Liver (tissue), 8 donors: ENCODE measurements at regions not wholly inside any gene's neighbourhood (a gene's known extent, or its start where the extent isn't known, plus 50 kb on each side); places are given as distances from the start of the nearest gene placed in this dataset.

Experiments
- DNase-seq: peaks from one replicate; pipeline ENCODE4 v3.0.0-alpha.2; 2017; ENCODE audit warnings: low spot score
- H3K27ac ChIP-seq, 2 donors: one replicate each; pipeline ENCODE4 v1.7.0; 2013; ENCODE audit warnings: inconsistent platforms in 2 of 2, low read length in 2 of 2, control low read depth in 1 of 2, low read depth in 1 of 2, mild to moderate bottlenecking in 1 of 2
- H3K27me3 ChIP-seq, 4 donors: one replicate each; pipeline versions ENCODE4 v1.6.1 to v1.7.0; 2013; ENCODE audit warnings: low read length in 3 of 4, inconsistent platforms in 1 of 4, mild to moderate bottlenecking in 1 of 4, moderate library complexity in 1 of 4; ENCODE audit not compliant: control insufficient read depth in 4 of 4, insufficient read depth in 4 of 4
- H3K36me3 ChIP-seq, 4 donors: one replicate each; pipeline versions ENCODE4 v1.6.1 to v1.7.0; 2013; ENCODE audit warnings: low read length in 3 of 4, mild to moderate bottlenecking in 3 of 4, low read depth in 1 of 4, moderate library complexity in 1 of 4; ENCODE audit not compliant: control insufficient read depth in 4 of 4, insufficient read depth in 3 of 4
- H3K4me1 ChIP-seq, 4 donors: one replicate each; pipeline versions ENCODE4 v1.6.1 to v1.7.0; 2013; ENCODE audit warnings: low read length in 3 of 4, mild to moderate bottlenecking in 3 of 4, moderate library complexity in 1 of 4; ENCODE audit not compliant: control insufficient read depth in 4 of 4, insufficient read depth in 4 of 4
- H3K4me3 ChIP-seq, 3 donors: one replicate each; pipeline versions ENCODE4 v1.6.1 to v1.7.0; 2013; ENCODE audit warnings: low read length in 3 of 3, control low read depth in 1 of 3, low read depth in 1 of 3, mild to moderate bottlenecking in 1 of 3
- H3K9ac ChIP-seq, 2 donors: one replicate each; pipeline ENCODE4 v1.7.0; 2013; ENCODE audit warnings: low read length in 2 of 2, mild to moderate bottlenecking in 2 of 2, moderate library complexity in 2 of 2, control low read depth in 1 of 2, low read depth in 1 of 2
- H3K9me3 ChIP-seq, 4 donors: one replicate each; pipeline versions ENCODE4 v1.6.1 to v1.7.0; 2013; ENCODE audit warnings: low read length in 3 of 4; ENCODE audit not compliant: control insufficient read depth in 4 of 4
- EGR1 ChIP-seq, 2 donors: IDR thresholded peaks; 2 replicates each; pipeline ENCODE4 v1.6.1; 2016 to 2018; ENCODE audit warnings: antibody characterized with exemption in 2 of 2, low read depth in 2 of 2
- FOXA1 ChIP-seq: IDR thresholded peaks from 2 replicates; pipeline ENCODE4 v1.6.1; 2016; ENCODE audit warnings: antibody characterized with exemption
- FOXA2 ChIP-seq: IDR thresholded peaks from 2 replicates; pipeline ENCODE4 v1.6.1; 2016; ENCODE audit warnings: antibody characterized with exemption
- HNF4A ChIP-seq, 2 donors: conservative IDR thresholded peaks; 2 replicates each; pipeline ENCODE4 v1.6.1; 2016; ENCODE audit warnings: antibody characterized with exemption in 2 of 2, mild to moderate bottlenecking in 2 of 2
- MAX ChIP-seq: IDR thresholded peaks from 2 replicates; pipeline ENCODE4 v1.6.1; 2016; ENCODE audit warnings: antibody characterized with exemption
- NR2F2 ChIP-seq: IDR thresholded peaks from 2 replicates; pipeline ENCODE4 v1.6.1; 2016; ENCODE audit warnings: antibody characterized with exemption
- RAD21 ChIP-seq, 2 donors: IDR thresholded peaks; 2 replicates each; pipeline ENCODE4 v1.6.1; 2016; ENCODE audit warnings: antibody characterized with exemption in 2 of 2, mild to moderate bottlenecking in 2 of 2
- REST ChIP-seq: IDR thresholded peaks from 2 replicates; pipeline ENCODE4 v1.6.1; 2016; ENCODE audit warnings: antibody characterized with exemption, mild to moderate bottlenecking
- RXRA ChIP-seq, 2 donors: IDR thresholded peaks; 2 replicates each; pipeline ENCODE4 v1.6.1; 2017 to 2018; ENCODE audit warnings: antibody characterized with exemption in 2 of 2, mild to moderate bottlenecking in 1 of 2
- SP1 ChIP-seq: IDR thresholded peaks from 2 replicates; pipeline ENCODE4 v1.6.1; 2018; ENCODE audit warnings: antibody characterized with exemption, mild to moderate bottlenecking
- TAF1 ChIP-seq: conservative IDR thresholded peaks from 2 replicates; pipeline ENCODE4 v1.6.1; 2016; ENCODE audit warnings: antibody characterized with exemption, mild to moderate bottlenecking
- YY1 ChIP-seq: IDR thresholded peaks from 2 replicates; pipeline ENCODE4 v1.6.1; 2016; ENCODE audit warnings: antibody characterized with exemption, mild to moderate bottlenecking
- WGBS: extraction: QIAGEN DNeasy Blood & Tissue Kit; methylation state at CpG from one replicate; pipeline ENCODE4 v1.1.7; 2013; 5-methylcytosine and 5-hydroxymethylcytosine counted together
- TF ChIP-seq, protein P1 (sequence below): fragments of 150-350 bp; IDR thresholded peaks from 2 replicates; pipeline ENCODE4 v1.5.1; 2017; ENCODE audit warnings: improper control_type of control experiment, low read depth, low read length; ENCODE audit not compliant: missing input control
- TF ChIP-seq, protein P2 (sequence below): IDR thresholded peaks from 2 replicates; pipeline ENCODE4 v1.6.1; 2016; ENCODE audit warnings: antibody characterized with exemption
- TF ChIP-seq, protein P3 (sequence below): IDR thresholded peaks from 2 replicates; pipeline ENCODE4 v1.6.1; 2016; ENCODE audit warnings: antibody characterized with exemption
- donor health status: healthy.
- donor health status: healthy.
- donor health status: healthy.
- donor health status: healthy.
- donor health status: healthy.

DNA sequence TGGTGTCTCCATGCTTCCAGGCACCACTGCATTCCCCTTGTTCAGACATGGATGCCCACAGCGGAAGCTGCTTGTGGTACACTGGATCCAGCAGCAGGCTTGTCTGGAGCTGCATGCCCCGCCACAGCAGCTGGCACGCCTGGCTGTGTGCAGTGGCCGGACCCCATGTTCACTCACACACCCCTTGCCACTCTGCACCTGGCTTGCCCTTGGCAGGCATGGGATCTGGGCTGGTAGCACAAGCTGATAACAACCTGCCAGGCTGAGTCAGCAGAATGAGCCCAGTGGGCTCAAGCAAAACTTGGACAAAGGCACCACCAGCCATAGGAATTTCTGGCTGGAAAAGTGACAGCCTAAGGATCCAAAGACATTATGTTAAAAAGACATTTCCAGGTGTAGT, 91.8 kb upstream of the TMEM168 start (continued):
- TF ChIP-seq, protein P1, sequence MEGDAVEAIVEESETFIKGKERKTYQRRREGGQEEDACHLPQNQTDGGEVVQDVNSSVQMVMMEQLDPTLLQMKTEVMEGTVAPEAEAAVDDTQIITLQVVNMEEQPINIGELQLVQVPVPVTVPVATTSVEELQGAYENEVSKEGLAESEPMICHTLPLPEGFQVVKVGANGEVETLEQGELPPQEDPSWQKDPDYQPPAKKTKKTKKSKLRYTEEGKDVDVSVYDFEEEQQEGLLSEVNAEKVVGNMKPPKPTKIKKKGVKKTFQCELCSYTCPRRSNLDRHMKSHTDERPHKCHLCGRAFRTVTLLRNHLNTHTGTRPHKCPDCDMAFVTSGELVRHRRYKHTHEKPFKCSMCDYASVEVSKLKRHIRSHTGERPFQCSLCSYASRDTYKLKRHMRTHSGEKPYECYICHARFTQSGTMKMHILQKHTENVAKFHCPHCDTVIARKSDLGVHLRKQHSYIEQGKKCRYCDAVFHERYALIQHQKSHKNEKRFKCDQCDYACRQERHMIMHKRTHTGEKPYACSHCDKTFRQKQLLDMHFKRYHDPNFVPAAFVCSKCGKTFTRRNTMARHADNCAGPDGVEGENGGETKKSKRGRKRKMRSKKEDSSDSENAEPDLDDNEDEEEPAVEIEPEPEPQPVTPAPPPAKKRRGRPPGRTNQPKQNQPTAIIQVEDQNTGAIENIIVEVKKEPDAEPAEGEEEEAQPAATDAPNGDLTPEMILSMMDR: no peak

DNA sequence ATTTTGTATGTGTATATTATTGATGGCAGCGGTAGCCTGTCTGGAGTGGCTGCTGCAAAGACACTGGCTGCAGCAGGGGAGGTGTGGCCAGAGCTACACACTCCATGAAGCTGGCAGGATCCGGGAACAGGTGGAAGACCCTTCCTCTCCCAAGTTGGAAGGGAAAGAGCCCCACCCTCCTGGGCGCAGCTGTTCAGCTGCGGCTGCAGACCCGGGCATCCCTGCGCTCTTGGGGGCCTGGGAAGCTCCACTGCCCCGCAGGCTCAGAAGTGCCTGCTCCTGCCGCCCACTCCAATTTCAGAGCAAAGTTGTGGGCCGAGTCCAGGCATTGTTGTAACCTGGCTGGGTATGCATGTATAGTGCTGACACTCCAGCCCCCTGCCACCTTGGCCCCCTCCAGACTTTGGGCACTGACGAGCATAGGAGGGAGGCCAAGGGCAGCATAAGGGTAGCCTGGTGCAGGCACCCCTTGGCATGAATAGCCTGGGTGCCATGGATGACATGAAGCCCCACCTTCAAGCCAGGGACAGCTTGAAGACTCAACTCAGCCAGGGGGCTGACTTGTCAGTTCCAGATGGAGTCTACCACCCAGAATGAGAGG, 90.7 kb upstream of the TMEM168 start:
- DNase-seq: no peak
- no peak overlapping the region for H3K9ac ChIP-seq
- H3K27me3 ChIP-seq: no peaks in the 10 kb centered on the region
- TF ChIP-seq YY1: no peak
- no peak for TF ChIP-seq TAF1
- TF ChIP-seq RXRA (IDR thresholded peaks at IDR 0.05): no peak
- no peak for TF ChIP-seq SP1
- TF ChIP-seq HNF4A (conservative IDR thresholded peaks at IDR 0.05): no peak
- TF ChIP-seq, protein P2, sequence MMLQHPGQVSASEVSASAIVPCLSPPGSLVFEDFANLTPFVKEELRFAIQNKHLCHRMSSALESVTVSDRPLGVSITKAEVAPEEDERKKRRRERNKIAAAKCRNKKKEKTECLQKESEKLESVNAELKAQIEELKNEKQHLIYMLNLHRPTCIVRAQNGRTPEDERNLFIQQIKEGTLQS: no peak
- TF ChIP-seq, protein P3, sequence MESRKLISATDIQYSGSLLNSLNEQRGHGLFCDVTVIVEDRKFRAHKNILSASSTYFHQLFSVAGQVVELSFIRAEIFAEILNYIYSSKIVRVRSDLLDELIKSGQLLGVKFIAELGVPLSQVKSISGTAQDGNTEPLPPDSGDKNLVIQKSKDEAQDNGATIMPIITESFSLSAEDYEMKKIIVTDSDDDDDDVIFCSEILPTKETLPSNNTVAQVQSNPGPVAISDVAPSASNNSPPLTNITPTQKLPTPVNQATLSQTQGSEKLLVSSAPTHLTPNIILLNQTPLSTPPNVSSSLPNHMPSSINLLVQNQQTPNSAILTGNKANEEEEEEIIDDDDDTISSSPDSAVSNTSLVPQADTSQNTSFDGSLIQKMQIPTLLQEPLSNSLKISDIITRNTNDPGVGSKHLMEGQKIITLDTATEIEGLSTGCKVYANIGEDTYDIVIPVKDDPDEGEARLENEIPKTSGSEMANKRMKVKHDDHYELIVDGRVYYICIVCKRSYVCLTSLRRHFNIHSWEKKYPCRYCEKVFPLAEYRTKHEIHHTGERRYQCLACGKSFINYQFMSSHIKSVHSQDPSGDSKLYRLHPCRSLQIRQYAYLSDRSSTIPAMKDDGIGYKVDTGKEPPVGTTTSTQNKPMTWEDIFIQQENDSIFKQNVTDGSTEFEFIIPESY: no peak
- TF ChIP-seq EGR1 (IDR thresholded peaks at IDR 0.05; ENCODE audit: low read depth in 2 of 2): no peak
- no peak for TF ChIP-seq FOXA1
- no peak for TF ChIP-seq NR2F2
- TF ChIP-seq RAD21 (IDR thresholded peaks at IDR 0.05): no peak
- TF ChIP-seq MAX: no peak
- TF ChIP-seq FOXA2: no peak
- TF ChIP-seq REST: no peak
- no peak overlapping the region for H3K27ac ChIP-seq
- H3K36me3 ChIP-seq: no peaks in the 10 kb centered on the region
- no peak overlapping the region for H3K4me3 ChIP-seq
- no peaks in the 10 kb centered on the region for H3K9me3 ChIP-seq
- H3K4me1 ChIP-seq: no peaks in the 10 kb centered on the region
- WGBS: 97% methylated on average over 10 of the region's 10 CpGs
